Islet of Langerhans (tissue), 1 donor: ENCODE measurements at regions not wholly inside any gene's neighbourhood (a gene's known extent, or its start where the extent isn't known, plus 50 kb on each side); places are given as distances from the start of the nearest gene placed in this dataset.

ENCODE experiments used
- FAIRE-seq: peaks from one replicate; lab custom pipeline; 2011; peaks lifted over from hg19 to GRCh38; lab: Jason Lieb, UNC

DNA sequence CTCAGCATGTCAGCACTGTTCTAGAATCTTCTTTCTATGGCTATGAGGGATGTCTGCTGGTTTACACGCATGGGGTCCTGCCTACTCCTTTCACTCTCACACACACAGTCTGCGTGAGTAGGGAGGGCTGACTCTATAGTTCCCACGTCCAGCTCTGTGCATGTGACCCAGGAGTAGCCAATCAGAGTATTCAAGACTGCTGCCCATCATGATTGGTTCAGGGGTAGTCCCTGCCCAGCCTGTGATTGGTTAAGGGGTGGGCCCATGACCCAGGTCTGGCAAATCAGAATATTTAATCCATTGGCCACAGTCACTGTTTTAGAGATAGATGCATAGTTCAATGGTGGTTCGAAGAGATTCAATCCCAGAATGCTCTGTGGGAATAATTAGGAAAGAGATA is 151.3 kb upstream of the IRX3 start:
- FAIRE-seq: no peak

DNA sequence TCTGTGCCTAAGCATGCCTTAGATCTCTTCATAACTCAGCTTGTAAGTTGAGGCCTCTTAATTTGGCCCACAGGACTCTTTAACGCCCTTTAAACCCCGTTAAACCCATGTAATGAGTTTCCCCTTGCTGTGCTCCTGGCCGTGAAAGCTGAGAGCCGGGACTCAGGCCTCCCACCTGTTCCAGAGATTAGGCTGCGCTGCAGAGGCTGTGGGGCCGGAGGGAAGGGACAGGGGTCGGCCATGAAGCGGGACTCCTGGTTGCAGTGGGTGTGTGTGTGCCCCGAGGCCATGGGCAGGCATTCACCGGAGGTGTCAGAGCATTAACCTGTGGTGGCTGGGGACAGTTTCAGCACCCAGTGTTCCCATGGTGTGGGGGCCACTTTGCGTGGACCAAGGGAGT is 150.8 kb upstream of the IRX3 start:
- FAIRE-seq: no peak

GRCh38 chr16:54436346-54436745 is 149.8 kb upstream of the IRX3 start:
- FAIRE-seq: no peak

DNA sequence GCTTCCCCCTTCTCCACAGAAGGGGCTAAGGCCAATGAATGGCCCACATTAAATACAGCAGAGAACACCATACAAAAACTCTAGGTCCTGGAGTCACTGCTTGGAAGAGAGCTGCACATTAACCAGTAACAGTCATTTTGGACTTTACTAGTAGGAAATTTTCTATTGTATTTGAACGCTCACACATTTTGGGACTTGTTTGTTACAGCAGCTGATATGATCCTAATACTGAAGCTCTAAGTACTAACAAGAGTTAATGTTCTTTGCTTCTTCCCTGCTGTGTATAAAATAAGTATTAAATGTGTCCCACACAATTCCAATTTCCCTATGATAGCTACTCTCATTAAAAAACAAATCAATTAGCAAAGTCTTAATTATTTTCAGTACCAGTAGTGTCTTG is 148.3 kb upstream of the IRX3 start:
- no peak for FAIRE-seq

DNA sequence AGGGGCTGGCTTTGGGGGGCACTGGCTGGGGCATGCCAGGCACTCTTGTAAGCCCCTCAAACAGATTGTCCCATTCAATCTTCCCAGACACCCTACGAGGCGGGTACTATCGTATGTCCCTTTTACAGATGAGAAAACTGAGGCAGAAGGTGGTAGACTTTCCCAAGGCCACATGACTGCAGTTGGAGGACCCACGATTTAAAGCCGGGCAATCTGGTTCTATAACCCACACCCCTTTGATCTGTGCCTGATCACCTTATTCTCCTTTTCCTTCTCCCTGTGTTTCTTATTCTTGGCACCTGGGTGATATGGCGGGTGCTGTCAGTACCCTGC is 146.3 kb upstream of the IRX3 start:
- no peak for FAIRE-seq

DNA sequence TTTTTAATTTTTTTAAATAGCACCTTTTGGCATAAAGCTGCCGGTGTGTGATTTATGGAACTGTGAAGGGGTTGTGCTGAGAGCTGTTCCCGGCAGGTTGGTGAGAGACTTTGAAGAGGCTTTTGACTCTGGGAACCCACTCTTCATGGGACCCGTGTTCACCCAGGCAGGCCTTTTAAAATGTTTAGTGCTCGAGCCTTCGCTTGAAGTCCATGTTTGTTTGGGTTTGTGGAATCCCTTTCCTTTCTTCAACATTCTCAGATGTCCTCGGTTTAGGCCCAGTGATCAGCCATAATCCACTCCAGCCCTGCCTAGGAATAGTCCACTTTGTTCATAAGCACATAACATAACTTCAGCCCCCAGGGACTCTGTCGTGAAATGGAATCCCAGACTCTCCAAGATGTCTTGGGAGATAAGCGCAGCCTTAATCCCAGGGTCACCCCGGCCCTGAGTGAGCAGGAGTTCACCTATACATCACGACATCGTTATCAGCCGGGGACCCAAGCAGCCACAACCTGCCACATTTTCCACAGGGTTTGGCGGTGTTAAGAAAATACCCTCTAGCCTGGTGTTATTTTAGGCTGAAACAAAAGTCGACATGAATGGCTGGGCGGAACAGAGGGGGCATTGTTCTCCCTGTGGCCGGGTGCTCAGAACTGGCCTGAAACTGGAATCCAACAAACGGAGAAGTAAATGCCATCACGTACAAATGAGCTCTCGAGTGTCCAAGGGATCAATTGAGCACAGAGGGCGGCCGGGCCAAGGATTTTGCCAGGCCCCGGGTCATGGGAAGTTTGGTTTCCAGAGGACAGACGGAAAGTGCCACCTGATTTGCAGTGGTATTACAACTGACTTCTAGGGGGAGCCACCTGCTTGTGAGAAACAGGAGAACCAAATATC is 145.7 kb upstream of the IRX3 start:
- FAIRE-seq: no peak

DNA sequence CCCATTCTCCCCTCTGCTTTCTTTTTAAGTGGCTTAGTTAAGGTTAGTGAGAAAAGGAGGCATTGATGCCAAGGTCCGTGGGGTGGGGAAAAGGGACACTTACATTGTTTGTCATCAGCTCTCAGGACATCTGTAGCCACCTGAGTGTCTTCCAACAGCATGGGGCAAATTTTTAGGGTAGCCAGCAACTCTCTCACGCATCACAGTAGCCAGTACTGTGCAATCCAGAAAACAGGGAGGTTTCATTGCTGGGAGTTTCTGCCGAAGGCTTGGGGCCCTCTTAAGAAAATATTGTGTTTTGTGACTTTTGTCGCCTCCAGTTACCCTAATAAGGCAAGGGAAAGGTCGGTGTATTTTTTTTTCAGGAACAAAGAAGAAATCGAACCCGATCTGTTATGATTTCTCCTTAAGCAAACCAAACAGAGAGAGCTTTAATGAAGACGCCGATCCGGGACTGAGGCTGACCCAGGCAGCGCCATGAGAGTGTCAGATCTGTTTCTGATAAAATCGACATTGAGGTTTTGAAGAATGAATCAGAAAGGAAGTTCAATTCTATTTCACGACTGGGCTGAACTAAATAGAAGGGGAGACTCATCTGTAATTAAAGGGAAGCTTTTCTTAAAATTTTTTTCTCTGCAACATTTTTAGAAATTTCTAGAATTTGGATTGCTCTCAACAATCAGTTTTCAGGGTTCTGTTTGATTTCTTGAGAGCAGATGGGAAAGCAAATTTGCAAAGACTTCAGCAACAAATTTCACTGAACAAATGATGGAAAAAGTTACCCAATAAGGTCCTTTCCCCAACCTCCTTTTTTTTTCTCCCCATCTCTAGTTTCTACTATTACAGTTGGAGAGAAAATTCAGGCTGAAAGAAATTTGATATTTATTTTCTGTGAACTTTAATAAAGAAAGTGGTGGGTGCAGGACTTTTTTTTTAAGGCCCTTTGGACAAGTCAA is 144.7 kb upstream of the IRX3 start:
- FAIRE-seq: no peak

DNA sequence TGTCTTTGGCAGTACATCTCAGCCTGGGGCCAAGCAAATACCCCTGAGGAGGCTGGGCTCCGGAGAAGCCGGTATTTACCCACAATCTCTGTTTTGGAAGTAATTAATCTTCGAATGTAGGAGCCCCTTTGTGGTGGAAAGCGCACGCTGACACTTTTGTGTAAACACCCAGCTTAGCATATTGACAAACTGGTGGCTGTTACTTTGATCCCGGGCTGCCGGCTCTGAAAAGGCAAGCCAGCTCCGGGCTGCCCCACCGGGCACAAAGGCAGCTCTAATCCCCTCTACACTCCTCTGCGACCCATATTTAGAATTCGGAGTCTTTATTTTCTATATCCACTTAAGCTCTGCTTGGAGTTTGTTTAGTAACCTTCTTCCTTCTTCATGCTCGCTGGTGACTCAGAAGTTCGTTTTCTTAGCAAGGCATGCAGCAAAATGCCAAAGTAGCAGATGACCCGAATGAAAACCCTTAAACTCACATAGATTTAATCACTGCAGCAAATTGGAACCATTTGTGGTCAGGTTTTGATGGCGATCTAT is 144.0 kb upstream of the IRX3 start:
- no peak for FAIRE-seq

- no peak for FAIRE-seq
Measured at GRCh38 chr16:54429029-54429428, 142.4 kb upstream of the IRX3 start.

DNA sequence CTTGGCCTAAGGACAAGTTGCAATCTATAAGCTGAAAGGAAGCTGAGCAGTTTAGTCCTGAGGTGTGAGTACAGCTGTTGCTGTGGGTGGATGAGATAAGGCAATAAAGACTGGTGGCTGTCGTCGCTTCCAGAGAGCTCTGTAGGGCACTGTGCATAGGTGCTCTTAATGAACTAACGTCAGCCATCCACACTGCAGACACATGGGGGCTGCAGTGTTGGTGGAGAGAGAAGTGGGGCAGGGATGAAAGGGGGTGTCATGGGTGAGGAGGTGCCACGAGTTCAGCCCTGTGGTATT is 139.9 kb upstream of the IRX3 start:
- no peak for FAIRE-seq

- no peak for FAIRE-seq
Measured at GRCh38 chr16:54425681-54426552, 139.3 kb upstream of the IRX3 start.

DNA sequence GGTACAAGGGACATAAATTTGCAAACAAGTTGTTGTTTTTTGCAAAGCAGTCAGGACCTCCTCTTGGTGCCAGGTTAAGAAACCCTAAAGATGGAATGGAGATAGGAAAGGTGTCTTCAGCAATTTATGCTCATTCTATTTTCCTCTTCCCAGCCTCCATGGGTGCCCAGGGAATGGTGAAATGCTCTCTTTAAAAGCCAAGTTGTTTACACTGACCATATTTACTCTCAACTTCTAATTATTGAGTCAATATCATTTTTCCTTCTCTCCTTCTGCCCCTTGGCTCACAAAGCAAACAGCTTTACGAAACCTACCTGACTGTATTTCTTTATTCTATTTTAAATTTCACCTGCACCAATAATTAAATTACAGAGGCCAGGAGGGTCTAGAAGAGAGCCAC is 138.5 kb upstream of the IRX3 start:
- no peak for FAIRE-seq

DNA sequence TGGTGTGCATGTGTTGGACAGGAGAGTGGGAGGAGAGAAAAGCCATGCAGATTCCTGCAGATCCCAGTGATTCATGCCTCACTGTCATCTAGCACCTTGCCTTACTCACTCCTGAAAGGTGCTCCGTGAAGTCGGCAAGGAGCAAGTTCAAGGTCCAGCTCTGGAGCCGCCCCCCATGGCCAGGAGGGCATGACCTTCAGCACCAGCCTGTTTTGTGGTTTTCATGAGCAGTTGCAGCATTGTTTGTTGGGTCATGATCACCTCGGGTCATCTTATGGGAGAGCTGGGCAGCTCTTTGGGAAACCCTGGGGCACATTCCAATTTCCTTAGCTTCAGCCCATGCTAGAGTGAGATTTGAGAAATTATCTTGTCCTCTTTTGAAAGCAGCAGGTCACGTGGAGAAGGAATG is 137.5 kb upstream of the IRX3 start:
- no peak for FAIRE-seq

DNA sequence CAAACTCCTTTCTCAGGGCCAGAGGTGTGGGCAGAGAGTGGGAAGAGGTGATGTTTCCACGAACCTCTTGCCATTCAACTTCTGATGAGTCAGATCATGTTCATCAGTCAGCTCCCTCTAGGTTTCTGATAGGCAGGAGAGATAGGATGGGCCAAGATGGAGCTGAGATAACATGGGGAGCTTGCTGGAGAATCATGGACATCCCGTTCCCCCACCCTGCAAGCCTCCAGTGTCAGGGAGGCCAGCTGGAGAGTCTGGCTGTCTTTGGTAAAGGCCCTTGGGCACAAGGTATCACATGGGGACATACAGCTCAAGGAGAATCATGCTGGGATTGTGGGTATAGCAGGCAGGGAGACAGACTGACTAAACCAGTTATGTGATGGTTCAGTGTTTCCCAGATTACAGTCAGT is 136.0 kb upstream of the IRX3 start:
- FAIRE-seq: no peak

GRCh38 chr16:54422159-54422558 is 135.6 kb upstream of the IRX3 start:
- no peak for FAIRE-seq

GRCh38 chr16:54421220-54421619 is 134.6 kb upstream of the IRX3 start:
- no peak for FAIRE-seq

GRCh38 chr16:54418903-54419302 is 132.3 kb upstream of the IRX3 start:
- FAIRE-seq: no peak

DNA sequence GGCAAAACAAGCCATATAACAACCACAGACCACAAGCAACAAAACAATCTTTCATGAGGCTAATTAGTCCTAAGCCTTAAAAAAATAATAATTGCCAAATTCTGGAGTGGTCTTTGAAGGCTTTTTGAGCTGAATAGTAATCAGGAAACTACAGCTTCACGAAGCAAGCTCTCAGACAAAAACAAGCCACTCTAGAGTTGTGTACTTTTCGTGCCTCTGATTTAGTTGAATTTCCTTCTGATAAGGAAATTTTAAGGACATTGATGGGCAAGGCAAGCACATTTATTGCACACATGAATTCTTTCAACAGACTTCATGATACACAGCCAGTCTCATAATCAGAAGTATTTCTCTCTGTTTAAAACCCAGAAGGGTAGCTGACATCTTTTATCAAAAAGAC is 130.8 kb upstream of the IRX3 start:
- FAIRE-seq: no peak

DNA sequence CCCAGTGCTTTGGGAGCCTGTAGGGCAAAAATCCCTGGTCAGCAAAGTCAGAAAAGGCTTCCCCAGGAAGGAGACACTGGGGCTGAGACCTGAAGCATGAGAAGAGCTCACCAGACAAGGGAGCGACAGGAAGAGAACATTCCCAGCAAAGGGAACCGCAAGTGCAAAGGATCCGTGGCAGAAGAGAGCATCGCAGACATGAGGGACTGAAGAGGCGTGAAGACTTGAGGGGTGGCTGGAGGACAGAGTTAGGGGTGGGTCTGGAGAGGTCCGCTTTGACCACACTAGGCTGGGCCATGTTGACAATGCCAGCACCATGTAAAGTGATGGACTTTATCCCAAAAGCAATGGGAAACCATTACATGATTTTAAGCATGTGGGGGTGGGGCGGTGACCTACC is 128.1 kb upstream of the IRX3 start:
- FAIRE-seq: no peak

- FAIRE-seq: no peak
Measured at GRCh38 chr16:54412777-54413455, 126.3 kb upstream of the IRX3 start.

- no peak for FAIRE-seq
Measured at GRCh38 chr16:54412037-54412436, 125.5 kb upstream of the IRX3 start.

DNA sequence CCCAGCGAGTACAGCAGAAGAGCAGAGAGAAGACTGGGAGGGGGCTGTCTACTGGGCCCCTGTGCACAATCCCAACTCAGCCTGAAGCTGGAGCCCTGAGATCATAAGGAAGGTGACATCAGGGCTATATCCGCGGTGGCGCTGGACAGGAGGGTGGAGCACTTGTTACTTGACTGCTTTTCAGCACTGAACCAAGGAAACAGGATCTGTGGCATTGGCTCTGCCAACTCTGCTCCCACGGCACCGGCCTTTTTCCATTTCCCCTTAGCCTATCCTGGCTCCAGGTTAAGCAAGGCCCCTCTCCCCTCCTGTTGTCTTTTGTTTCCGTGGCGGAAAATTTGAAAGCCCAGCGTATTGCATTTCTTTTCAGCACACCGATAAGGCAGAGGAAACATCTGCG is 125.0 kb upstream of the IRX3 start:
- no peak for FAIRE-seq
